Endothelial cell of umbilical vein (primary cell): ENCODE measurements at regions not wholly inside any gene's neighbourhood (a gene's known extent, or its start where the extent isn't known, plus 50 kb on each side); places are given as distances from the start of the nearest gene placed in this dataset.

ENCODE experiments used
- BruUV-seq: library from RNA; stranded (reverse); fragments of 400-500 nt; replicated peaks from 2 replicates; lab custom pipeline; 2021; lab: Mats Ljungman, UMichigan
- CTCF ChIA-PET: fragments of 300-600, 350-600 bp; sonication (Branson Sonifier 250); formaldehyde crosslinking; loops from one replicate; lab custom pipeline; 2021; ENCODE audit warnings: antibody characterized with exemption, inconsistent platforms; lab: Charles Lee
- POLR2A ChIA-PET: fragments of 300-600, 350-600 bp; sonication (Branson Sonifier 250); formaldehyde crosslinking; loops from one replicate; lab custom pipeline; 2021; ENCODE audit warnings: antibody characterized with exemption, inconsistent platforms; lab: Charles Lee
- DNase-seq: peaks from one replicate; pipeline ENCODE4 v3.0.0-alpha.2; 2011; ENCODE audit warnings: low read depth, low spot score
- FAIRE-seq: peaks from 2 replicates; lab custom pipeline; 2011; peaks lifted over from hg19 to GRCh38; lab: Jason Lieb, UNC
- H2AFZ ChIP-seq: 2 replicates; pipeline ENCODE4 v1.6.0; 2012; ENCODE audit warnings: low read depth, low read length, control low read depth, inconsistent platforms
- H3K27ac ChIP-seq: 2 replicates; pipeline ENCODE4 v1.5.1; 2011; ENCODE audit warnings: low read depth, mild to moderate bottlenecking, control low read depth, low read length, moderate library complexity; ENCODE audit not compliant: insufficient read depth
- H3K27me3 ChIP-seq, 2 experiments: 2 replicates each; pipeline versions ENCODE4 v1.6.0 to v1.6.1; 2011; ENCODE audit warnings: low read length in 2 of 2, mixed read lengths in 1 of 2; ENCODE audit not compliant: control insufficient read depth in 2 of 2, insufficient read depth in 2 of 2
- H3K36me3 ChIP-seq, 2 experiments: 2 replicates in 1 of 2; 3 replicates in 1 of 2; pipeline ENCODE4 v1.5.1; 2011; ENCODE audit warnings: low read length in 2 of 2, mild to moderate bottlenecking in 1 of 2, moderate library complexity in 1 of 2; ENCODE audit not compliant: control insufficient read depth in 2 of 2, insufficient read depth in 2 of 2; ENCODE audit errors: extremely low read depth in 1 of 2
- H3K4me1 ChIP-seq: 3 replicates; pipeline ENCODE4 v1.5.1; 2011; ENCODE audit warnings: mild to moderate bottlenecking, low read length; ENCODE audit not compliant: control insufficient read depth, insufficient read depth; ENCODE audit errors: extremely low read depth
- H3K4me2 ChIP-seq: 2 replicates; pipeline ENCODE4 v1.6.1; 2011; ENCODE audit warnings: low read length, control low read depth, mixed read lengths; ENCODE audit not compliant: insufficient read depth
- H3K4me3 ChIP-seq, 3 experiments: fragments of 200-600 bp in 1 of 3; sonication (generic), shearing (Covaris generic) in 1 of 3; replicated peaks in 1 of 3; 2 replicates each; pipeline ENCODE4 v1.5.1; 2011 to 2016; ENCODE audit warnings: control low read depth in 3 of 3, low read length in 3 of 3, mild to moderate bottlenecking in 2 of 3, inconsistent platforms in 1 of 3, low read depth in 1 of 3, moderate library complexity in 1 of 3; ENCODE audit not compliant: insufficient read depth in 1 of 3
- H3K79me2 ChIP-seq: 2 replicates; pipeline ENCODE4 v1.6.0; 2012; ENCODE audit warnings: low read length, inconsistent platforms; ENCODE audit not compliant: control insufficient read depth, insufficient read depth
- H3K9ac ChIP-seq: replicated peaks from 2 replicates; pipeline ENCODE3; 2011; ENCODE audit warnings: low read length, control low read depth; ENCODE audit not compliant: insufficient read depth; ENCODE audit errors: extremely low read depth
- H3K9me1 ChIP-seq: replicated peaks from 3 replicates; pipeline ENCODE4 v1.6.0; 2011; ENCODE audit warnings: mild to moderate bottlenecking, low read length; ENCODE audit not compliant: control insufficient read depth, insufficient read depth; ENCODE audit errors: extremely low read depth
- H3K9me3 ChIP-seq: replicated peaks from 2 replicates; pipeline ENCODE4 v1.5.1; 2012; ENCODE audit warnings: low read length, inconsistent platforms; ENCODE audit not compliant: control insufficient read depth, insufficient read depth
- H4K20me1 ChIP-seq: replicated peaks from 2 replicates; pipeline ENCODE3; 2011; ENCODE audit warnings: mild to moderate bottlenecking, low read length; ENCODE audit not compliant: control insufficient read depth, insufficient read depth; ENCODE audit errors: extremely low read depth
- CTCF ChIP-seq, 2 donors: IDR thresholded peaks; 1 replicate in 1 of 2; 2 replicates in 1 of 2; pipeline ENCODE4 v1.5.1; 2011; ENCODE audit warnings: low read length in 2 of 2, mild to moderate bottlenecking in 2 of 2, moderate library complexity in 2 of 2, control low read depth in 1 of 2, inconsistent platforms in 1 of 2, low read depth in 1 of 2; ENCODE audit not compliant: insufficient read depth in 1 of 2; ENCODE audit errors: extremely low read depth in 1 of 2
- EZH2 ChIP-seq: IDR thresholded peaks from 2 replicates; pipeline ENCODE4 v1.6.1; 2012; ENCODE audit warnings: borderline replicate concordance, low read depth, mild to moderate bottlenecking, moderate library complexity, low read length, inconsistent platforms; ENCODE audit not compliant: severe bottlenecking
- FOS ChIP-seq: IDR thresholded peaks from 2 replicates; pipeline ENCODE4 v1.6.1; 2011; ENCODE audit warnings: mild to moderate bottlenecking, low read length, moderate library complexity, borderline replicate concordance; ENCODE audit not compliant: insufficient read depth
- GATA2 ChIP-seq: IDR thresholded peaks from 2 replicates; pipeline ENCODE4 v1.7.0; 2011; ENCODE audit warnings: low read depth, mild to moderate bottlenecking, moderate library complexity, mixed read lengths, low read length; ENCODE audit not compliant: insufficient read length, insufficient read depth
- JUN ChIP-seq: IDR thresholded peaks from 2 replicates; pipeline ENCODE4 v1.6.1; 2011; ENCODE audit warnings: borderline replicate concordance, low read depth; ENCODE audit not compliant: insufficient read length, insufficient read depth
- MYC ChIP-seq: IDR thresholded peaks from one replicate; pipeline ENCODE4 v1.6.1; 2011; ENCODE audit warnings: mild to moderate bottlenecking, low read depth, low read length
- POLR2A ChIP-seq: IDR thresholded peaks from 2 replicates; pipeline ENCODE4 v1.6.1; 2012; ENCODE audit warnings: low read depth, mild to moderate bottlenecking, control low read depth, low read length
- POLR2AphosphoS5 ChIP-seq: IDR thresholded peaks from 2 replicates; pipeline ENCODE4 v1.6.1; 2012; ENCODE audit warnings: low read depth, mild to moderate bottlenecking, control low read depth, low read length, moderate library complexity; ENCODE audit not compliant: insufficient read depth
- dilution Hi-C: fragments of 300-500 bp; cut with MboI; formaldehyde crosslinking; loops from one replicate; pipeline ENCODE4 v1.15.0; 2019; ENCODE audit warnings: low sequenced_read_pairs; ENCODE audit not compliant: extremely low pct_ligation_motif_present
- intact Hi-C: fragments of 100-400 bp; cut with micrococcal nuclease; formaldehyde crosslinking; loops from one replicate; pipeline ENCODE4 v1.10.0; 2022
- TF ChIP-seq, protein P1 (sequence below): IDR thresholded peaks from 2 replicates; pipeline ENCODE4 v1.6.1; 2011; ENCODE audit not compliant: insufficient read depth, insufficient read length

GRCh38 chr15:69816522-69816921, 281.2 kb downstream of the TLE3 start:
- no TSS peak for BruUV-seq
- Histone ChIP-seq H3K9me1 (no peaks in the 10 kb centered on the region), H3K4me2 (no peak overlapping the region), H4K20me1 (no peaks in the 10 kb centered on the region), H3K9ac (no peak overlapping the region), H3K79me2 (no peaks in the 10 kb centered on the region), H2AFZ (no peak overlapping the region), H3K36me3 (no peaks in the 10 kb centered on the region), H3K27ac (no peak overlapping the region), H3K9me3 (no peaks in the 10 kb centered on the region), H3K27me3 (peaks cover 0 to 2% of the 10 kb centered on the region in 2 experiments), H3K4me3 (no peak overlapping the region), H3K4me1 (no peaks in the 10 kb centered on the region)
- intact Hi-C loops = no loop called here
- ChIA-PET POLR2A (no interaction called here), CTCF (no interaction called here)
- no peak for TF ChIP-seq FOS
- TF ChIP-seq POLR2AphosphoS5 = no peak
- TF ChIP-seq MYC = no peak
- no peak for TF ChIP-seq POLR2A
- no peak for TF ChIP-seq GATA2
- DNase-seq (no peak), FAIRE-seq (no peak)
- dilution Hi-C loops = no loop called here

DNA sequence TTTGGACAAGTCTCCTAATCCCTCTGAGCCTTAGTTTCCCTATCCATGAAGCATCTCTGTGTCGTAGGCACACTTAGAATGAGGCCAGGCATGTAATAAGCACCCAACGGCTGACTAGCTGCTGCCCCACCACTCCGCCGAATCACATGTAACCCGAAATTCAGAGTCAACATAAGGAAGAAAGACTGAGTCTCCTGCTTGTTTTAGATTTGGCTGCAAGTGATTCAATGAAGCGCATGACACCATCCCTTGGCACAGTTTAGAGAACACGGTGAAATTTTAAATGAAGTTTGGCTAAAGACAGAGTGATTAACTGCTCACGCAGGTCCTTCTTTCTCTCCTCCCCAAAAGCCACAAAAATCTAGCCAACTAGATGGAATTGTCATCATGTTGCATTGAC, 279.2 kb downstream of the TLE3 start:
- Histone ChIP-seq H3K9me1 (no peaks in the 10 kb centered on the region), H3K9me3 (no peaks in the 10 kb centered on the region), H3K27me3 (peaks cover 0 to 2% of the 10 kb centered on the region in 2 experiments), H3K36me3 (no peaks in the 10 kb centered on the region), H3K4me3 (no peak overlapping the region), H3K4me2 (no peak overlapping the region), H2AFZ (no peak overlapping the region), H3K4me1 (no peaks in the 10 kb centered on the region), H4K20me1 (no peaks in the 10 kb centered on the region), H3K27ac (no peak overlapping the region), H3K79me2 (no peaks in the 10 kb centered on the region), H3K9ac (no peak overlapping the region)
- CTCF ChIA-PET = no interaction called here
- intact Hi-C loops = no loop called here
- dilution Hi-C loops = no loop called here
- FAIRE-seq (no peak), DNase-seq (no peak)
- BruUV-seq = no TSS peak
- POLR2A ChIA-PET = no interaction called here
- no peak for TF ChIP-seq MYC
- TF ChIP-seq POLR2AphosphoS5 = no peak
- TF ChIP-seq GATA2 = no peak
- TF ChIP-seq JUN = no peak
- no peak for TF ChIP-seq EZH2
- TF ChIP-seq POLR2A = no peak
- TF ChIP-seq CTCF (IDR thresholded peaks at IDR 0.05; ENCODE audit: extremely low read depth in 1 of 2, insufficient read depth in 1 of 2, low read depth in 1 of 2, low read length in 2 of 2) = no peak
- TF ChIP-seq, protein P1, sequence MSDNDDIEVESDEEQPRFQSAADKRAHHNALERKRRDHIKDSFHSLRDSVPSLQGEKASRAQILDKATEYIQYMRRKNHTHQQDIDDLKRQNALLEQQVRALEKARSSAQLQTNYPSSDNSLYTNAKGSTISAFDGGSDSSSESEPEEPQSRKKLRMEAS = no peak
- no peak for TF ChIP-seq FOS
